Endodermal cell (in vitro differentiated cells): ENCODE measurements at regions not wholly inside any gene's neighbourhood (a gene's known extent, or its start where the extent isn't known, plus 50 kb on each side); places are given as distances from the start of the nearest gene placed in this dataset.

ENCODE experiments used
- DNase-seq: peaks from one replicate; pipeline ENCODE4 v3.0.0-alpha.2; 2017
- H3K27ac ChIP-seq: 2 replicates; pipeline ENCODE4 v1.5.1; 2013; ENCODE audit warnings: mild to moderate bottlenecking, low read depth, low read length, moderate library complexity
- H3K27me3 ChIP-seq: 2 replicates; pipeline ENCODE4 v1.6.1; 2013; ENCODE audit warnings: mild to moderate bottlenecking, low read length, moderate library complexity; ENCODE audit not compliant: insufficient read depth, control insufficient read depth, poor library complexity, severe bottlenecking
- H3K36me3 ChIP-seq: 2 replicates; pipeline ENCODE4 v1.7.0; 2013; ENCODE audit warnings: mild to moderate bottlenecking, low read length, moderate library complexity; ENCODE audit not compliant: control insufficient read depth, insufficient read depth
- H3K4me1 ChIP-seq: one replicate; pipeline ENCODE4 v1.7.0; 2013; ENCODE audit warnings: low read length; ENCODE audit not compliant: control insufficient read depth, insufficient read depth
- H3K4me3 ChIP-seq: 2 replicates; pipeline ENCODE4 v1.5.1; 2013; ENCODE audit warnings: mild to moderate bottlenecking, low read length, moderate library complexity
- H3K9ac ChIP-seq: 2 replicates; pipeline ENCODE4 v1.6.1; 2013; ENCODE audit warnings: mild to moderate bottlenecking, low read length, moderate library complexity; ENCODE audit not compliant: poor library complexity, severe bottlenecking; ENCODE audit errors: extremely low read depth
- H3K9me3 ChIP-seq: 2 replicates; pipeline ENCODE4 v1.6.1; 2013; ENCODE audit warnings: mild to moderate bottlenecking, low read length, moderate library complexity; ENCODE audit not compliant: control insufficient read depth
- H3K27ac Mint-ChIP-seq: 2 replicates; pipeline ENCODE4 v1.8.0; 2020; ENCODE audit warnings: mixed read lengths
- H3K27me3 Mint-ChIP-seq: 2 replicates; pipeline ENCODE4 v1.8.0; 2021; ENCODE audit warnings: mild to moderate bottlenecking, mixed read lengths; ENCODE audit not compliant: insufficient read depth
- H3K36me3 Mint-ChIP-seq: 2 replicates; pipeline ENCODE4 v1.8.0; 2020; ENCODE audit warnings: low read depth, mixed read lengths
- H3K4me1 Mint-ChIP-seq: 2 replicates; pipeline ENCODE4 v1.8.0; 2020; ENCODE audit warnings: mixed read lengths
- H3K4me3 Mint-ChIP-seq: 2 replicates; pipeline ENCODE4 v1.8.0; 2020; ENCODE audit warnings: mild to moderate bottlenecking, moderate library complexity, mixed read lengths
- H3K9me3 Mint-ChIP-seq: 2 replicates; pipeline ENCODE4 v1.8.0; 2020; ENCODE audit warnings: mild to moderate bottlenecking, mixed read lengths
- WGBS, 2 experiments: methylation state at CpG; one replicate each; pipeline versions ENCODE4 v1.1.5 to v1.1.7; 2013; ENCODE audit warnings: missing lambda C conversion rate in 2 of 2, mixed read lengths in 1 of 2; ENCODE audit not compliant: insufficient coverage in 1 of 2, insufficient read length in 1 of 2; 5-methylcytosine and 5-hydroxymethylcytosine counted together
- TF ChIP-seq, protein P1 (sequence below): fragments of 200-600 bp; sonication (generic); conservative IDR thresholded peaks from 2 replicates; pipeline ENCODE4 v1.5.0; 2021; ENCODE audit warnings: antibody characterized with exemption, mild to moderate bottlenecking

DNA sequence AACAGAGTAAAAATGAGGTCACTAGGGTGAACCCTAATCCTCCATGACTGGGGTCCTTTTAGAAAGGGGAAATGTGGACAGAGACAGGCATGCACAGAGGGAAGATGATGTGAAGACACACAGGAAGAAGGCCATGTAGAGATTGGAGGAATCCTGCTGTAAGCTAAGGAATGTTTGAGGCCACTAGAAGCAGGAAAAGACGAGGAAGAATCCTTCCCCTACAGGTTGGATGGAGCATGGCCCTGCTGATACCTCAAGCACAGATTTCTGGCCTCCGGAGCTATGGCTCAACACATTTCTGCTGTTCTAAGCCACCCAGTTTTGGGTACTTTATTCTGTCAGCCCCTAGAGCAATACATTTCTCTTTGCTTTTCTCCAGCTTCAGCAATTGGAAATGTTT is 486.9 kb downstream of the MIAT start:
- 68 to 90% methylated on average over 2 of the region's 2 CpGs for WGBS, 2 experiments
- H3K9me3 Mint-ChIP-seq = no peaks in the 10 kb centered on the region

DNA sequence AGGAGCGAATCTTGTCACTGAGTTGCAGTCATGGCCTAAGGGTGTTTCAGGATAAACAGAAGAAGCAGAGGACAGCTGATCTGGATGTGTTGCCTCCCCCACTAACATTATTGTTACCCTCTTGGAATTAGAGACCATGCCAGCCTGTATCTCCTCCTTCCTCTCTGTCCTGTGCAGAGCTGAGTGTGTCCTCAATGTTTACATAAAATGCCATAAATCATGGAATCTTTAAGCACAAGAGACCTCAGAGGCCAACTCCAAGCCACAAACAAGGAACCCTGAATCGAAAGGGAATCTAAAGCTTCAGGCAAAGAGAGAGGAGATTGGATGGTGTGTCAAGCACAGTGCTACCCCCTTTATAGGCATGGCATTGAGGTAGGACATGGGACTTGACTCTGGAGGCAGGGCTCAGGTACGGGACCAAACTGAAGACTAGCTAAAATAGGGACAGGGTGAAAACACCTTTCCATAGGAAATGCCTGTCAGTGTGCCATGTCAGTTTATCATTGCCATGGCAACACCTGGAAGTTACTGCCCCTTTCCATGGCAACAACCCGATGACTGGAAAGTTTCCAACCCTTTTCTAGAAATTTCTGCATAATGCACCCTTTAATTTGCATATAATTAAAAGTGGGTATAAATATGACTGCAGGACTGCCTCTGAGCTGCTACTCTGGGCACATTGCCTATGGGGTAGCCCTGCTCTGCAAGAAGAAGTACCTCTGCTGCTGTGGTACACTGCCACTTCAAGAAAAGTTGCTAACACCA is 489.7 kb downstream of the MIAT start:
- DNase-seq = no peak
- Histone ChIP-seq H3K27ac (no peak overlapping the region), H3K9ac (no peak overlapping the region), H3K4me1 (no peaks in the 10 kb centered on the region), H3K4me3 (no peak overlapping the region), H3K36me3 (no peaks in the 10 kb centered on the region), H3K9me3 (no peaks in the 10 kb centered on the region), H3K27me3 (no peaks in the 10 kb centered on the region)
- WGBS, 2 experiments = 88 to 94% methylated on average over 2 to 4 of the region's 4 CpGs
- Mint-ChIP-seq H3K27me3 (peaks cover 23% of the 10 kb centered on the region), H3K4me3 (no peak overlapping the region), H3K4me1 (no peaks in the 10 kb centered on the region), H3K27ac (no peak overlapping the region), H3K9me3 (no peaks in the 10 kb centered on the region), H3K36me3 (no peaks in the 10 kb centered on the region)
- TF ChIP-seq, protein P1, sequence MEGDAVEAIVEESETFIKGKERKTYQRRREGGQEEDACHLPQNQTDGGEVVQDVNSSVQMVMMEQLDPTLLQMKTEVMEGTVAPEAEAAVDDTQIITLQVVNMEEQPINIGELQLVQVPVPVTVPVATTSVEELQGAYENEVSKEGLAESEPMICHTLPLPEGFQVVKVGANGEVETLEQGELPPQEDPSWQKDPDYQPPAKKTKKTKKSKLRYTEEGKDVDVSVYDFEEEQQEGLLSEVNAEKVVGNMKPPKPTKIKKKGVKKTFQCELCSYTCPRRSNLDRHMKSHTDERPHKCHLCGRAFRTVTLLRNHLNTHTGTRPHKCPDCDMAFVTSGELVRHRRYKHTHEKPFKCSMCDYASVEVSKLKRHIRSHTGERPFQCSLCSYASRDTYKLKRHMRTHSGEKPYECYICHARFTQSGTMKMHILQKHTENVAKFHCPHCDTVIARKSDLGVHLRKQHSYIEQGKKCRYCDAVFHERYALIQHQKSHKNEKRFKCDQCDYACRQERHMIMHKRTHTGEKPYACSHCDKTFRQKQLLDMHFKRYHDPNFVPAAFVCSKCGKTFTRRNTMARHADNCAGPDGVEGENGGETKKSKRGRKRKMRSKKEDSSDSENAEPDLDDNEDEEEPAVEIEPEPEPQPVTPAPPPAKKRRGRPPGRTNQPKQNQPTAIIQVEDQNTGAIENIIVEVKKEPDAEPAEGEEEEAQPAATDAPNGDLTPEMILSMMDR = no peak

More for the DNA sequence above, 486.9 kb downstream of the MIAT start:
- no peak overlapping the region for H3K9ac ChIP-seq
- DNase-seq = peak; percentile 59
- TF ChIP-seq, protein P1 = peak; percentile 63
- peaks cover 16% of the 10 kb centered on the region for H3K27me3 ChIP-seq
- Mint-ChIP-seq H3K4me3 (no peak overlapping the region), H3K27ac (no peak overlapping the region), H3K36me3 (no peaks in the 10 kb centered on the region), H3K4me1 (no peaks in the 10 kb centered on the region), H3K27me3 (peaks cover 27% of the 10 kb centered on the region)
- no peaks in the 10 kb centered on the region for H3K9me3 ChIP-seq
- no peaks in the 10 kb centered on the region for H3K4me1 ChIP-seq
- H3K27ac ChIP-seq = no peak overlapping the region
- H3K36me3 ChIP-seq = no peaks in the 10 kb centered on the region
- no peak overlapping the region for H3K4me3 ChIP-seq

DNA sequence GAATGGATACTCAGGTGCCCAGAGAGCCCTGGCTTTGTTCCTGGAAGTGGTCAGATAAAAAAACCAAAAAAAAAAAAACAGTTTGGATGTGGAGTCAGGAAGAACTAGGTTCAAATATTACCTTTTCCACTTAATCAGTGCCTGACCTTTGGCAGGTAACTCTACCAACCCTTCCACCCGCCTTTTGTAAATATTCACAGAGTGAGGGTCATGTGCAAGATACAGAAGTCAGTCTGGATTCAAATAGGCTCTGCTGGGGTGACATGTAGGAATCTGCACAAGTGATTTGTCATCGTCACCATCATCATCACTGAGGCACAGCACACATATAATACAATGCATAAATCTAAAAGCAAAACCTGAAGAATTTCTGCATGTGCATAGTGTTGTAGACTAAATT is 490.7 kb downstream of the MIAT start:
- Histone ChIP-seq H3K9ac (no peak overlapping the region), H3K36me3 (no peaks in the 10 kb centered on the region), H3K4me3 (no peak overlapping the region), H3K27ac (no peak overlapping the region), H3K27me3 (no peaks in the 10 kb centered on the region), H3K4me1 (no peaks in the 10 kb centered on the region), H3K9me3 (no peaks in the 10 kb centered on the region)
- no peaks in the 10 kb centered on the region for H3K9me3 Mint-ChIP-seq
- H3K36me3 Mint-ChIP-seq = no peaks in the 10 kb centered on the region
- no peaks in the 10 kb centered on the region for H3K4me1 Mint-ChIP-seq
- peaks cover 21% of the 10 kb centered on the region for H3K27me3 Mint-ChIP-seq
- no peak overlapping the region for H3K4me3 Mint-ChIP-seq
- WGBS, 2 experiments = 86 to 100% methylated on average over 1 to 2 of the region's 2 CpGs
- TF ChIP-seq, protein P1 = no peak
- H3K27ac Mint-ChIP-seq = no peak overlapping the region
- no peak for DNase-seq
